GM12875 (cell line): ENCODE measurements at regions not wholly inside any gene's neighbourhood (a gene's known extent, or its start where the extent isn't known, plus 50 kb on each side); places are given as distances from the start of the nearest gene placed in this dataset.

Experiments
- H3K4me3 ChIP-seq: one replicate; pipeline ENCODE4 v1.5.1; 2011; ENCODE audit warnings: low read depth, low read length, control low read depth
- CTCF ChIP-seq: IDR thresholded peaks from 2 replicates; pipeline ENCODE4 v1.5.1; 2011; ENCODE audit warnings: low read depth, mild to moderate bottlenecking, control low read depth, inconsistent platforms, low read length, moderate library complexity, borderline replicate concordance; ENCODE audit not compliant: insufficient read depth

GRCh38 chr5:20605732-20606525 lies 617.9 kb upstream of the CDH18 start:
- H3K4me3 ChIP-seq, result no peak overlapping the region
- no peak for TF ChIP-seq CTCF

DNA sequence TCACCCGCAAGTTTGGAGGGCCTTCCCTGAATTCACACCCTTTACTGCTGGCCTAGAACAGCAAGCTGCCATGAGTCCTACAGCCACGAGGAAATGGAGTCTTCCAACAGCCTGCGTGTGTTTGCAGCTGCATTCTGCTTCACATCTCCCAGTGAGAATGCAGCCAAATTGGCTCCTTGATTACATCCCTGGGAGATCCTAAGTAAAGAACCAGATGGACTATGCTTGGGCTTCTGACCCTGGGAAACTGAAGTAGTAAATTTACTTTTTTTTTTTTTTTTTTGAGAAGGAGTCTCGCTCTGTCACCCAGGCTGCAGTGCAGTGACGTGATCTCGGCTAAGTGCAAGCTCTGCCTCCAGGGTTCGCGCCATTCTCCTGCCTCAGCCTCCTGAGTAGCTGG lies 617.0 kb upstream of the CDH18 start:
- no peak for TF ChIP-seq CTCF
- H3K4me3 ChIP-seq, result no peak overlapping the region

DNA sequence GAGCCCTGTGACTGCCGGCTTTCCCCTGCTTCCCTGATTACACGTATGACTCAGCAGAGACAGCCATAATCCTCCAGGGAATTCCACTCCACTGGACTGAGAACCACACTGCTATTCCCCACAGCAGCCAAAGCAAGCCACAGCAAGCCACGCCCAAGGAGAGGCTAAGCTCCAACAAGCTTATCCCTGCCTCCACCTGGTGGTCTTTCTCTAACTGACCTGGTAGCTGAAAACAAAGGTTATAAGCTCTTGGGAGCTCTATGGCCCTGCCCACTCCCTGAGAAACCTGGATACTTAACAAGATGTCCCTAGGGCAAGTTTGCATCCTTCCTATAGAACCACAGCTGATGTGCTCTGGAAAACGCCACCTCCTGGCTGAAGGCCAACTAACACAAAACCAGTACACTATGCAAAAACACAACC lies 613.7 kb upstream of the CDH18 start:
- no peak for TF ChIP-seq CTCF
- no peak overlapping the region for H3K4me3 ChIP-seq

DNA sequence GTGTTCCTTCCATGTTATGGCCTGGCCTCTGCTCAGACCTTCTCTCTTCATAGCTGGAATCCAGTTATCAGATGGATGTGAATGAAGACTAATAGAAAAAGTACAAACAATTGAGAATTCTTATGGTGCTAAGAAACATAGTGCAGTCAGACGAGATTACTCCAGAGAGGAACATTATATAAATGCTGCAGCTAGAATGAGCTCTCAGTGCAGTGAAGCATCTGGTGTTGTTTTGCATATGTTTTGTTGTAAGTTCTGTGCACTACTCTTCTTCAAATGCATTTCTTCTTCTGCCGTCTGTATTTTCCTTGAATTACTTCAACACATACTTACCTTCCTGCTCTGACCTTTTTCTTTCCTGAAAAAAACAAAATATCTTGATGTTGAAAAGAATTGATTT lies 602.4 kb upstream of the CDH18 start:
- no peak for TF ChIP-seq CTCF
- H3K4me3 ChIP-seq, result no peak overlapping the region

- TF ChIP-seq CTCF, result no peak
- no peak overlapping the region for H3K4me3 ChIP-seq
These were observed 587.6 kb upstream of the CDH18 start for GRCh38 chr5:20575571-20575970.

DNA sequence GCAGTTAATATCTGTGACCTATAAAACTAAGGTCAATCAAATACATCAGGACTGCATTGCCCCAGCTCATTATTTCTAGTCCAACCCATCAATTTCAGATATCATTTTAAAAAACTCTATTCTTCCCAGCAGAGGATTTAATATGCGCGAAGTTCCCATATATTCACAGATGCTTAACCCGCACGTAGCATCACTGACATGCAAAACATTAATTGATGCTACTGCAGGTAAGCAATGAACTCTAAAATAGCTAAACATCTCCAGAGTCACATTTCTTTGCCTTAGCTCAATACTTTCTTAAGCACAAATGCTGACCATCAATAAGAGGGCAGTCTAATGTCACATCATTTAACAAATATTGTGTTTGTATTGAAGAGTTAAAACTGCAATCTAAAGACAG lies 586.6 kb upstream of the CDH18 start:
- TF ChIP-seq CTCF, result no peak
- no peak overlapping the region for H3K4me3 ChIP-seq

GRCh38 chr5:20572614-20573013 lies 584.6 kb upstream of the CDH18 start:
- TF ChIP-seq CTCF, result no peak

More at GRCh38 chr5:20572614-20573013, 584.6 kb upstream of the CDH18 start:
- H3K4me3 ChIP-seq, result no peak overlapping the region
